KMS-11 (cell line): ENCODE measurements at regions not wholly inside any gene's neighbourhood (a gene's known extent, or its start where the extent isn't known, plus 50 kb on each side); places are given as distances from the start of the nearest gene placed in this dataset.
"Not testable (repeated sequence)": the region's sequence is repeated elsewhere in the genome, so short reads cannot be mapped to it uniquely, and the experiment has no call there.

Experiments used
- H2AFZ ChIP-seq: fragments of 200-600 bp; sonication (generic); 2 replicates; pipeline ENCODE4 v1.6.1; 2016; ENCODE audit warnings: antibody characterized with exemption, mixed run types, low read depth
- H3K27ac ChIP-seq: fragments of 200-600 bp; sonication (generic); 2 replicates; pipeline ENCODE4 v1.6.1; 2016; ENCODE audit warnings: mild to moderate bottlenecking, mixed run types
- H3K27me3 ChIP-seq: fragments of 200-600 bp; sonication (generic); 2 replicates; pipeline ENCODE4 v1.6.1; 2017; ENCODE audit warnings: mild to moderate bottlenecking, low read depth, mixed run types, moderate library complexity; ENCODE audit not compliant: insufficient read depth
- H3K36me3 ChIP-seq: fragments of 200-600 bp; sonication (generic); 2 replicates; pipeline ENCODE4 v1.6.1; 2017; ENCODE audit warnings: mild to moderate bottlenecking, mixed run types; ENCODE audit not compliant: insufficient read depth
- H3K4me1 ChIP-seq: fragments of 200-600 bp; sonication (generic); 2 replicates; pipeline ENCODE4 v1.6.1; 2016; ENCODE audit warnings: mild to moderate bottlenecking, low read depth, mixed run types; ENCODE audit not compliant: poor library complexity, severe bottlenecking
- H3K4me2 ChIP-seq: fragments of 200-600 bp; sonication (generic); 2 replicates; pipeline ENCODE4 v1.7.0; 2016; ENCODE audit warnings: mild to moderate bottlenecking, mixed run types
- H3K4me3 ChIP-seq: fragments of 200-600 bp; sonication (generic); IDR thresholded peaks from 2 replicates; pipeline ENCODE4 v1.6.1; 2017; ENCODE audit warnings: low read depth, low read length, mixed read lengths; ENCODE audit not compliant: insufficient read depth
- H3K79me2 ChIP-seq: fragments of 200-600 bp; sonication (generic); 2 replicates; pipeline ENCODE4 v1.6.1; 2016; ENCODE audit warnings: low read depth, mixed run types; ENCODE audit not compliant: insufficient read depth
- H3K9ac ChIP-seq: fragments of 200-600 bp; sonication (generic); 2 replicates; pipeline ENCODE4 v1.6.1; 2016; ENCODE audit warnings: mild to moderate bottlenecking, mixed run types
- H4K20me1 ChIP-seq: fragments of 200-600 bp; sonication (generic); 2 replicates; pipeline ENCODE4 v1.6.1; 2016; ENCODE audit warnings: mild to moderate bottlenecking, mixed run types; ENCODE audit not compliant: insufficient read depth
- TF ChIP-seq, protein P1 (sequence below): fragments of 200-600 bp; sonication (generic); conservative IDR thresholded peaks from 2 replicates; pipeline ENCODE4 v1.6.1; 2017; ENCODE audit warnings: low read depth, mild to moderate bottlenecking, antibody characterized with exemption, low read length, moderate library complexity, mixed read lengths

DNA sequence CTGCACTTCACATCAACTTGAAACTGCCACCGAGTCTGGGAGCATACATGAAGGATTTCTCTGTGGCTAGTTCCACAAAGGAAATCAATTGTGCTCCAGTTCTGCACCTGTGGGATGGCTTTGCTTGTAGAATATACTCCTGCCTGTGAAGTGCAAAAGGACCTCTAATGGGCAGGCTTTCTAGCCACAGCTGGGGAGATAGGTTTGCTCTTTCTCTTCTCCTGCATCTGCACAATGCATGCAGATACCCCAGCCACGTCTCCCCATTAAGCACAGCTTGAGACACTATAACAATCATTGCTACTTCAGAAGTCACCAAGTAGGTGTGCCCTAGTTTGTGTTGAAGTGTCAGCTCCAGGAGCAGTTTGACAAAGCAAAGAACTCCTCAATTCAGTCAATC lies 364.6 kb downstream of the ZIC3 start:
- no peaks in the 10 kb centered on the region for H3K27me3 ChIP-seq

DNA sequence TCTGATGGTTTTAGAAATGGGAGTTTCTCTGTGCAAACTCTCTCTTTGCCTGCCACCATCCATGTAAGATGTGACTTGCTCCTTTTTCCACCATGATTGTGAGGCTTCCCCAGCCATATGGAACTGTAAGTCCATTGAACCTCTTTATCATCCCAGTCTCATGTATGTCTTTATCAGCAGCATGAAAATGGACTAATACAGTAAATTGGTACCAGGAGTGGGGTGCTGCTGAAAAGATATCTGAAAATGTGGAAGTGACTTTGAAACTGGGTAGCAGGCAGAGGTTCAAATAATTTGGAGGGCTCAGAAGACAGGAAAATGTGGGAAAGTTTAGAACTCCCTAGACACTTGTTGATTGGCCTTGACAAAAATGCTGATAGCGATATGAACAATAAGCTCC lies 368.3 kb downstream of the ZIC3 start:
- H3K9ac ChIP-seq, H3K27ac ChIP-seq, H3K36me3 ChIP-seq, H3K27me3 ChIP-seq, H2AFZ ChIP-seq, H3K4me3 ChIP-seq, H3K79me2 ChIP-seq, H4K20me1 ChIP-seq, H3K4me2 ChIP-seq, H3K4me1 ChIP-seq: not testable (repeated sequence)

More for the DNA sequence above, 364.6 kb downstream of the ZIC3 start:
- Histone ChIP-seq H4K20me1 (no peaks in the 10 kb centered on the region), H2AFZ (no peak overlapping the region), H3K9ac (no peak overlapping the region), H3K4me2 (no peak overlapping the region), H3K36me3 (no peaks in the 10 kb centered on the region), H3K4me1 (no peaks in the 10 kb centered on the region), H3K27ac (no peak overlapping the region), H3K79me2 (no peaks in the 10 kb centered on the region), H3K4me3 (no peak overlapping the region)
- TF ChIP-seq, protein P1, sequence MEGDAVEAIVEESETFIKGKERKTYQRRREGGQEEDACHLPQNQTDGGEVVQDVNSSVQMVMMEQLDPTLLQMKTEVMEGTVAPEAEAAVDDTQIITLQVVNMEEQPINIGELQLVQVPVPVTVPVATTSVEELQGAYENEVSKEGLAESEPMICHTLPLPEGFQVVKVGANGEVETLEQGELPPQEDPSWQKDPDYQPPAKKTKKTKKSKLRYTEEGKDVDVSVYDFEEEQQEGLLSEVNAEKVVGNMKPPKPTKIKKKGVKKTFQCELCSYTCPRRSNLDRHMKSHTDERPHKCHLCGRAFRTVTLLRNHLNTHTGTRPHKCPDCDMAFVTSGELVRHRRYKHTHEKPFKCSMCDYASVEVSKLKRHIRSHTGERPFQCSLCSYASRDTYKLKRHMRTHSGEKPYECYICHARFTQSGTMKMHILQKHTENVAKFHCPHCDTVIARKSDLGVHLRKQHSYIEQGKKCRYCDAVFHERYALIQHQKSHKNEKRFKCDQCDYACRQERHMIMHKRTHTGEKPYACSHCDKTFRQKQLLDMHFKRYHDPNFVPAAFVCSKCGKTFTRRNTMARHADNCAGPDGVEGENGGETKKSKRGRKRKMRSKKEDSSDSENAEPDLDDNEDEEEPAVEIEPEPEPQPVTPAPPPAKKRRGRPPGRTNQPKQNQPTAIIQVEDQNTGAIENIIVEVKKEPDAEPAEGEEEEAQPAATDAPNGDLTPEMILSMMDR = no peak

DNA sequence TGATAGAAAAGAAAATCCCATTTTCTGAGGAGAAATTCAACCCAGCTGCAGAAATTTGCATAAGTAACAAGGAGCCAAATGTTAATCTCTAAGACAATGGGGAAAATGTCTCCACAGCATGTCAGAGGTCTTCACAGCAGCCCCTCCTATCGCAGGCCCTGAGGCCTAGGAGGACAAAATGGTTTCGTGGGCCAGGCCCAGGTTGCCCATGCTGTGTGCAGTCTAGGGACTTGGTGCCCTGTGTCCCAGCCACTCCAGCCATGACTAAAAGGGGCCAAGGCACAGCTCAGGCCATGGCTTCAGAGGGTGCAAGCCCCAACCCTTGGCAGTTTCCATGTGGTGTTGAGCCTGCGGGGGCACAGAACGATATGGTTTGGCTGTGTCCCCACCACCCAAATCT lies 369.0 kb downstream of the ZIC3 start:
- not testable (repeated sequence) for H3K9ac ChIP-seq, H2AFZ ChIP-seq, H3K79me2 ChIP-seq, H3K4me2 ChIP-seq, H3K4me3 ChIP-seq, H3K27ac ChIP-seq, H4K20me1 ChIP-seq, H3K36me3 ChIP-seq, H3K4me1 ChIP-seq, H3K27me3 ChIP-seq

DNA sequence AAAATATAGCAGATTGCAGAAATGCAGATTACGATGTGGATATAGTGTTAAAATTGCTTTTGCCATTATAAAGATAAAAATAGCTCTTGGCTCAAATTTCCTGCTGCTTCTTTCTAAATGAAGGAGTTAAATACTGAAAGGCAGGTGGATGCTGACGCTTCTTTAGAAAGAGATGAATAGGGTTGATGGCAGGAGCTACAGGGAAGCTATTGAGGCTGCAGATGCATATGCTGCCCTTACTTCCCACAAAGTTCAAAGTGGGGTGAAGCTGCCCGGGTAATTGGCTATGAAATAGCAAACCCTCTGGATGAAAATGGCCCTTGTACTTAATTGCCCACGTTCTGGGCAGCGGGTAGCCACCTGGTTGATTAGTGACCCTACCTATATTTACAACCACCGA lies 379.5 kb downstream of the ZIC3 start:
- H3K27me3 ChIP-seq = no peaks in the 10 kb centered on the region
- H3K4me3 ChIP-seq = no peak overlapping the region
- H2AFZ ChIP-seq = no peak overlapping the region
- no peaks in the 10 kb centered on the region for H3K79me2 ChIP-seq
- H3K9ac ChIP-seq = no peak overlapping the region
- H3K27ac ChIP-seq = no peak overlapping the region
- H3K36me3 ChIP-seq = no peaks in the 10 kb centered on the region
- TF ChIP-seq, protein P1 = no peak
- H3K4me1 ChIP-seq = no peaks in the 10 kb centered on the region
- no peaks in the 10 kb centered on the region for H4K20me1 ChIP-seq
- no peak overlapping the region for H3K4me2 ChIP-seq

DNA sequence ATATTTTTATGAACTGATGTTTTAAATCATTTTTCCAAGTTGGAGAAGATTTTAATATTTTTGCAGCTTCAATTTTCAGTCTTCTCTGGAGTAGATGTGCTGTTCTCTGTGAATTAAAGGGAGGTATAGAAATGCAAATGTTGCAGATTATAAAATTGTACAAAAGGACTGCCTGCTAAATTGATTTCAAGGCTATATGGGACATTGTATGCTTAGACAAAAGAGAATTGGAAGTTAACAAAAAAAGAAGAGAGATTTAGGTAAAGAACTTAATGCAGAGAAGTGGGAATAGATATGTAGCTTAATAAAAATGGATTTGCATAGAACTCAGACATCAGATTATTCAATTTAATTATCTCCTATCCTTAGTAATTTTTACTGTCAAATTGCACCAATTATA lies 403.3 kb downstream of the ZIC3 start:
- Histone ChIP-seq H3K79me2 (no peaks in the 10 kb centered on the region), H3K4me3 (no peak overlapping the region), H3K36me3 (no peaks in the 10 kb centered on the region), H3K4me2 (no peak overlapping the region), H3K4me1 (no peaks in the 10 kb centered on the region), H3K9ac (no peak overlapping the region), H3K27me3 (no peaks in the 10 kb centered on the region), H2AFZ (no peak overlapping the region), H3K27ac (no peak overlapping the region), H4K20me1 (no peaks in the 10 kb centered on the region)
- TF ChIP-seq, protein P1 = no peak
